ENCODE measurements at regions not wholly inside any gene's neighbourhood (a gene's known extent, or its start where the extent isn't known, plus 50 kb on each side); places are given as distances from the start of the nearest gene placed in this dataset.

GRCh38 chr12:125300249-125300648 lies 235.0 kb downstream of the AACS start:
- no peak for TF ChIP-seq GATA2 (IDR thresholded peaks at IDR 0.05; ENCODE audit: low read depth, low read length)
- TF ChIP-seq GATA3 (IDR thresholded peaks at IDR 0.05; ENCODE audit: low read depth, low read length): no peak

All from SH-SY5Y (cell line).